Gastroesophageal sphincter (tissue), 3 donors: ENCODE measurements at regions not wholly inside any gene's neighbourhood (a gene's known extent, or its start where the extent isn't known, plus 50 kb on each side); places are given as distances from the start of the nearest gene placed in this dataset.

ENCODE experiments used
- CTCF ChIP-seq, 4 experiments: fragments of 200-600 bp in 2 of 4; fragments of 450-650 bp in 2 of 4; sonication (generic) in 1 of 4; IDR thresholded peaks; one replicate each; pipeline ENCODE4 v1.5.1; 2017 to 2019; ENCODE audit warnings: antibody characterized with exemption in 4 of 4, mild to moderate bottlenecking in 2 of 4, moderate library complexity in 2 of 4
- EP300 ChIP-seq: sonication (generic); formaldehyde crosslinking; IDR thresholded peaks from one replicate; pipeline ENCODE4 v1.6.1; 2017; ENCODE audit warnings: antibody characterized with exemption, mild to moderate bottlenecking
- POLR2A ChIP-seq, 2 donors: fragments of 450-650 bp; IDR thresholded peaks; one replicate each; pipeline ENCODE4 v1.6.1; 2017; ENCODE audit warnings: antibody characterized with exemption in 2 of 2, mild to moderate bottlenecking in 2 of 2, moderate library complexity in 1 of 2
- POLR2AphosphoS5 ChIP-seq: sonication (generic); formaldehyde crosslinking; IDR thresholded peaks from one replicate; pipeline ENCODE4 v1.6.1; 2017; ENCODE audit warnings: antibody characterized with exemption

GRCh38 chr21:7917729-7918128 lies 2603.7 kb upstream of the TPTE start:
- TF ChIP-seq CTCF (IDR thresholded peaks at IDR 0.05), result no peak
- TF ChIP-seq EP300, result no peak
- TF ChIP-seq POLR2A (IDR thresholded peaks at IDR 0.05), result no peak
- no peak for TF ChIP-seq POLR2AphosphoS5
